Ammon's horn (tissue), 1 donor: ENCODE measurements at regions not wholly inside any gene's neighbourhood (a gene's known extent, or its start where the extent isn't known, plus 50 kb on each side); places are given as distances from the start of the nearest gene placed in this dataset.
A peak's percentile ranks its signal among the peaks of the same experiment; 100 is the strongest.

Source experiments
- DNase-seq: peaks from one replicate; pipeline ENCODE4 v3.0.0-alpha.2; 2016; ENCODE audit warnings: low spot score

DNA sequence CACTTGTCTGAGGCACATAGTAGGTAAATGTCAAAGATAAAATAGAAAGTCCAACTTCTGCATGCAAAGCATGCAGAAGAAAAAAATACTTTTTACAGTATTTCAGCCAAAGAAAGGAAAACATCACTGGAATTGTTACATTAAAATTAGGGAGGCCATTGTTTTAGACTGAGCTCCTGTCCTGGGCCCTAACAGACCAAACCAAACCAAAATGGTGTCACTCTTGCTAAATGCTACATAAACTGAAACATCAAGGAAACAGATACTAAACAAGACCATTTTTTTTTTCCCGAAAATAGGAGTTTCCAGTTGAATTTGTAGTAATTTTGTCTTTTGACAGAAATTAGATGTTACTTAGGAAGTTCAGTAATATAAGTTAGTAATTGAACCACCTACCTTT lies 508.8 kb downstream of the DSC3 start:
- DNase-seq, result no peak

DNA sequence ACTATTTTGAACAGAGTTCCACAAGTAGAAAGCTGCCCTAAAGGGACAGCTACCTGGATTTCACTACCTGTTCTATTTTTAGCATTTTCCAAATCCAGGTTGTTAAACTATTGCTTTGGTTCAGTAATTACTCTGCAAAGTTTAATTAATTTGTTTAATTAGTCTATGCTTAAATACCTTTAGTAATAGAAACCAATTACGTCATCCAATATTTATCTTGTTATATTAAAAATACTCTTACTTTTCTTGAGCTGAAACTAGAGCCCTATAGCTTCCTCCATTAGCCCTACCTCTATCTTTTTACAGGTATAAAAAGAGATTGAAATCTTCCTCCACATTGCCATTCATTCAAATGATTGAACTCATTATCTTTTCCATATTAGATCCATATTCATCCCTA lies 514.6 kb downstream of the DSC3 start:
- DNase-seq, result no peak

DNA sequence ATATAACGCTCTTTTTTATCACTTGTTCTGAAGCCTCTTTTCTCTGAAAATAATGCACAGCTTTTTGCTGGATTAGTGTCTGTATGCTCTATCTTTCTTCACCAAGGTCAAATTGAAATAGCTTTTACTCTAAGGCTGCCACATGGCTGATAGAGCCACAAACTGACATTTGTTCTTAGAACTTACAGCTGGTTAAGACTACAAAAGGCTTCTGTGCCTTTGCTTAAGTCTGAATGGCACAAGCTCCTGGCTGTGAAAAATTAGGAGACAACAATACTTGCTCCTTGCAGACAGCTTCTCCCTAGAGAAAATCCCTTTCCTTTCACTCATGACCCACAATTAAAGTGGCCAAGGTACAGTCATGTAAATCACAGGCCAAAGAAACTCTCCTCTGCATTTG lies 515.3 kb downstream of the DSC3 start:
- DNase-seq, result peak; percentile 26

DNA sequence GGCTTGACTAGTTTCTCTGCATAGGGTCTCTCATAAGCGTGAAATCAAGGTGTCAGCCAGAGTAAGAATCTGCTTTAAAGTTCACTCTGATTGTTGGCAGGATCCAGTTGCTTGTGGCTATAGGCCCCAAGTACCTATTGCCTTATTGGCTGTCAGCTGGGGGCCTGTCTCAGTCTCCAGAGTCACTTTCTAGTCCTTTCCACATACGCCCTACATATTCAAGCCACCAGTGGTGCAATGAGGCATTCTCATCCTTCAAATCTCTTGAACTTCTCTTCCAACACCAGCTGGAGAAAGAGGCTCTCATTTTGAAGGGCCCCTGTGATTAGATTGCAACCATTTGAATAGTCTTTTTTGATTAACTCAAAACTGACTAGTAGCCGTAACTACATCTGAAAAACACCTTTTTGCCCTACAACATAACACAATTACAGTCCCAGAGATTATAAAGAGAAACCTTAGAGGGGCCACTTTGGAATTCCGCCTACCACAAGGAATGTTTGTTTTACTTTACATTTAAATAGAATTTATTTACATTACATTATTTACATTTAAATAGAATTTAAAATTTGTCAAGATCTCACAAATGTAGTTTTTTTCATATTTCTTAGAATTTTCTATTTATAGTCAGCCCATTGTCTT lies 520.1 kb downstream of the DSC3 start:
- DNase-seq, result no peak

- no peak for DNase-seq
These were observed 528.5 kb downstream of the DSC3 start for GRCh38 chr18:30514059-30514458.

GRCh38 chr18:30512872-30513271 lies 529.7 kb downstream of the DSC3 start:
- no peak for DNase-seq

DNA sequence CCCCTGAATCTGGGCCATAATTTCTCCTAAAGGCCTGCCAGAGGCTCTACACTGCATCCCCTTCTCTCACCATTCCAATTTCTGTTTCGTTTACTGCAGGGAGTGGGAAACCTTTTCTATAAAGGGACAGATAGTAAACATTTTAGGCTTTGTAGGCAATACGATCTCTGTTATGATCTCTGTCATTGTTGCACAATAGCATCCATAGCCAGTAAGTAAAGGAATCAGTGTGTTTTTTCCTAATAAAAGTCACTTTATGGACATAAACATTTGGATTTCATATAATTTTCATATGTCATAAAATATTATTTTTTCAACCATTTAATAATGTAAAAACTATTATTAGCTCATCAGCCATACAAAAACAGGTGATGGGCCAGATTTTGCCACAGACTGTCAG lies 531.7 kb downstream of the DSC3 start:
- DNase-seq, result no peak

- DNase-seq, result no peak
These were observed 540.9 kb downstream of the DSC3 start for GRCh38 chr18:30501594-30501993.

GRCh38 chr18:30500240-30500945 lies 542.1 kb downstream of the DSC3 start:
- DNase-seq, result no peak

- no peak for DNase-seq
These were observed 542.8 kb downstream of the DSC3 start for GRCh38 chr18:30499721-30500120.

GRCh38 chr18:30492552-30493129 lies 549.9 kb downstream of the DSC3 start:
- DNase-seq, result no peak

GRCh38 chr18:30491815-30492551 lies 550.6 kb downstream of the DSC3 start:
- DNase-seq, result no peak

- no peak for DNase-seq
These were observed 552.5 kb downstream of the DSC3 start for GRCh38 chr18:30489890-30490643.

- no peak for DNase-seq
These were observed 554.6 kb downstream of the DSC3 start for GRCh38 chr18:30487962-30488361.

- no peak for DNase-seq
These were observed 555.7 kb downstream of the DSC3 start for GRCh38 chr18:30486856-30487255.

DNA sequence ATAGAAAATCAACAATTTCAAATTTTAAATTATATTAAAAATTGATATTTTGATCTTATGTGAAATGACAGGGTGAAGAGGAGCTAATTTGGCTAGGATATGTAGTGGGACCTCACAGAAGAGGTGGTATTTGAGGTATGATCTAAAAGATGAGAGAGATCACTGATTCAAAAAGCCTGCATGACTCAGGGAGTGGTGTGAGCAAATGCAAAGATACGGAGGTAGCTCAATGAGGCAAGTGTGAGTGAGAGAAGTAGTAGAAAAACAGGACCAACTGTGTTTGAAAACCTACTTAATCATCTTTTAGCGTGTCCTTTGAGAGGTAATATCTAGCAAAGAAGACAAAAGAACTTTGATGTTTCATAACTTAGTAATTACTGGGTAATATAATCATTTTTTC lies 557.5 kb downstream of the DSC3 start:
- DNase-seq, result no peak

DNA sequence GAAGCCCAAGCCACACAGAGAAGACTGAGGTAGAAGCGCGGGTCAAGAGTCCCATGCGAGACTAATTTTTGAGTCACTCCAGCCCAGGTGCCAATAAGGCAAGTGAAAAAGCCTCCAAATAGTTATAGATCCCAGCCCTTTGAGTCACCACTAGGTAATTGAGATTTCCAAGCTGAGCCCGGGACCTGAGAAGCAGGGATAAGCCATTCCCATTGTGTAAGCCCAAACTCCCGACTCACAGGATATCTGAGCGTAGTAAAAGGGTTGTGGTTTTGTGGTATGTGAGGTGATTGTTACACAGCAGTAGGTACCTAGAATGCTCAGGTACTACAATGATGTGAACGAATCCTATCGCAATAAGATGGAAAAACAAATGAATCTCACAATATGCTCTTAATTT lies 560.7 kb downstream of the DSC3 start:
- no peak for DNase-seq

- DNase-seq, result no peak
These were observed 573.5 kb downstream of the DSC3 start for GRCh38 chr18:30469091-30469490.

- peak; percentile 44 for DNase-seq
These were observed 577.4 kb downstream of the DSC3 start for GRCh38 chr18:30465096-30465495.

- no peak for DNase-seq
These were observed 585.4 kb downstream of the DSC3 start for GRCh38 chr18:30457156-30457555.

DNA sequence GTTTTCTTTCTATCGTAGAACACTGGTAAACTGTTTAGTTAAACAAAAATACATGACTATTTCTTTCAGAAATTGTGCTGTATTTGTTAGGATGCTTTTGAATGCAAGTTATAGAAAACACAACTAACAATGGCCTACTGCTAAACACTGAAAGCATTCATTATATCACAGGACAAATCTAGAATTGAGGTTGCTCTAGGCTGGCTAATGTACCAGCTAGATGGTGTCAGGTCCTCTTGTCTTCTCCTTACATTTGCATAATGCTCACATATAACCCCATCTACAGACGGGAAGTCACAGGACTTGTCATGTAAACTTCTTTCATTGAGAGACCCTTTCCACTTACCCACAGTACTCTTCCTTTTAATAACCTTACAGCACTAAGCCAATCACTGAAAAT lies 586.8 kb downstream of the DSC3 start:
- peak; percentile 11 for DNase-seq

DNA sequence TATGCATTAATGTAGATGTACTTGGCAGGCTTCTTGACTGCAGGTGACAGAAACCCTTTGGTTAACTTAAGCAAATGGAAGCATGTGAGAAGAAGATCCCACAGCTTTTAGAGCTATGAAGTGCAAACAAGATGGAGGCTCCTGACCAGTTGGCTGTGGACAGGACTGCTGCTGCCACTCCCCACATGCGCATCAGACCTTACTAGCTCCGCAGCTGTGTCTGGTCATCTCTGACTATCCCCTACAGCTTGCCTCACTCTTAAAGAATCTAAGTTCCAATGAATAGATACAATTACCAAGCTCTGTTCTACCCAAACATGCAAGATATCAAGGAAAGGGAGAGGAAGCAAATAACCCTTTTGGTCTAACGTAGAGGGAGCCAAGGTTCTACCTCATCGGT lies 587.6 kb downstream of the DSC3 start:
- DNase-seq, result no peak
